ENCODE measurements at regions not wholly inside any gene's neighbourhood (a gene's known extent, or its start where the extent isn't known, plus 50 kb on each side); places are given as distances from the start of the nearest gene placed in this dataset.

- no peak for DNase-seq (ENCODE audit: low spot score)
Measured at GRCh38 chr4:165667969-165668368, 205.1 kb upstream of the TLL1 start.

GRCh38 chr4:165668694-165669093 lies 204.3 kb upstream of the TLL1 start:
- peak; percentile 25 for DNase-seq (ENCODE audit: low spot score)

GRCh38 chr4:165677081-165677480 lies 196.0 kb upstream of the TLL1 start:
- no peak for DNase-seq (ENCODE audit: low spot score)

GRCh38 chr4:165678236-165678935 lies 194.7 kb upstream of the TLL1 start:
- DNase-seq (ENCODE audit: low spot score) = no peak

GRCh38 chr4:165678936-165679325 lies 194.1 kb upstream of the TLL1 start:
- no peak for DNase-seq (ENCODE audit: low spot score)

- no peak for DNase-seq (ENCODE audit: low spot score)
Measured at GRCh38 chr4:165680821-165681220, 192.2 kb upstream of the TLL1 start.

GRCh38 chr4:165682611-165683010 lies 190.4 kb upstream of the TLL1 start:
- DNase-seq (ENCODE audit: low spot score) = no peak

- peak; percentile 66 for DNase-seq (ENCODE audit: low spot score)
Measured at GRCh38 chr4:165684177-165684805, 188.7 kb upstream of the TLL1 start.

GRCh38 chr4:165686756-165687155 lies 186.3 kb upstream of the TLL1 start:
- no peak for DNase-seq (ENCODE audit: low spot score)

GRCh38 chr4:165689159-165689558 lies 183.9 kb upstream of the TLL1 start:
- DNase-seq (ENCODE audit: low spot score) = no peak

- no peak for DNase-seq (ENCODE audit: low spot score)
Measured at GRCh38 chr4:165692082-165692481, 181.0 kb upstream of the TLL1 start.

- DNase-seq (ENCODE audit: low spot score) = no peak
Measured at GRCh38 chr4:165698272-165698671, 174.8 kb upstream of the TLL1 start.

GRCh38 chr4:165699055-165699454 lies 174.0 kb upstream of the TLL1 start:
- DNase-seq (ENCODE audit: low spot score) = no peak

- no peak for DNase-seq (ENCODE audit: low spot score)
Measured at GRCh38 chr4:165700855-165701254, 172.2 kb upstream of the TLL1 start.

GRCh38 chr4:165707128-165707527 lies 165.9 kb upstream of the TLL1 start:
- no peak for DNase-seq (ENCODE audit: low spot score)

GRCh38 chr4:165709516-165709915 lies 163.5 kb upstream of the TLL1 start:
- DNase-seq (ENCODE audit: low spot score) = no peak

- DNase-seq (ENCODE audit: low spot score) = no peak
Measured at GRCh38 chr4:165709973-165710526, 163.0 kb upstream of the TLL1 start.

GRCh38 chr4:165711436-165711835 lies 161.6 kb upstream of the TLL1 start:
- DNase-seq (ENCODE audit: low spot score) = no peak

- no peak for DNase-seq (ENCODE audit: low spot score)
Measured at GRCh38 chr4:165711912-165712311, 161.1 kb upstream of the TLL1 start.

GRCh38 chr4:165714650-165715049 lies 158.4 kb upstream of the TLL1 start:
- no peak for DNase-seq (ENCODE audit: low spot score)

- no peak for DNase-seq (ENCODE audit: low spot score)
Measured at GRCh38 chr4:165715211-165715610, 157.8 kb upstream of the TLL1 start.

- peak; percentile 16 for DNase-seq (ENCODE audit: low spot score)
Measured at GRCh38 chr4:165715989-165716388, 157.0 kb upstream of the TLL1 start.

GRCh38 chr4:165716472-165716871 lies 156.6 kb upstream of the TLL1 start:
- no peak for DNase-seq (ENCODE audit: low spot score)

- DNase-seq (ENCODE audit: low spot score) = no peak
Measured at GRCh38 chr4:165718660-165719059, 154.4 kb upstream of the TLL1 start.

All from GM03348 (cell line).